Hepatocyte (in vitro differentiated cells): ENCODE measurements at regions not wholly inside any gene's neighbourhood (a gene's known extent, or its start where the extent isn't known, plus 50 kb on each side); places are given as distances from the start of the nearest gene placed in this dataset.

Source experiments
- EZH2phosphoT487 ChIP-seq: fragments of 200-600 bp; sonication (generic); IDR thresholded peaks from one replicate; pipeline ENCODE4 v1.6.1; 2018; ENCODE audit warnings: antibody characterized with exemption, mild to moderate bottlenecking, low read depth, moderate library complexity; ENCODE audit not compliant: unreplicated experiment, severe bottlenecking
- TF ChIP-seq, protein P1 (sequence below): fragments of 200-600 bp; sonication (generic); IDR thresholded peaks from 2 replicates; pipeline ENCODE4 v1.5.1; 2016; ENCODE audit warnings: antibody characterized with exemption, mild to moderate bottlenecking; ENCODE audit not compliant: poor library complexity

DNA sequence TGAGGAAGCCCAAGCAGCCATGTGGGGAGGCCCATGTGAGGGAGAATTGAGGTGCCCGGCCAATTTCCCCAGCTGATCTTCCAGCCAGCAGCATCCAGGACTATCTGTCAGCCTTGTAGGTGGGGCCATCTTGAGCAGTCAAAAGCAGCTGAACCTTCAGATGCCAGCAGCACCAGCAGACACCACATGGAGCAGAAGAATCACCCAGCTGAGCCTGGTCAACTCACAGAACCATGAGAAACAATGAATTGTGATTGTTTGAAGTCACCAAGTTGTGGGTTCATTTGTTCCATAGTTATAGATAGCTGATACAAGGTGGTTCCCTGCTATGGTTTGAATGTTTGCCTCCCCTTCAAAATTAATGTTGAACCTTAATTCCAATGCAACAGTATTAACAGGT lies 85.1 kb upstream of the ATP6AP2 start:
- TF ChIP-seq, protein P1, sequence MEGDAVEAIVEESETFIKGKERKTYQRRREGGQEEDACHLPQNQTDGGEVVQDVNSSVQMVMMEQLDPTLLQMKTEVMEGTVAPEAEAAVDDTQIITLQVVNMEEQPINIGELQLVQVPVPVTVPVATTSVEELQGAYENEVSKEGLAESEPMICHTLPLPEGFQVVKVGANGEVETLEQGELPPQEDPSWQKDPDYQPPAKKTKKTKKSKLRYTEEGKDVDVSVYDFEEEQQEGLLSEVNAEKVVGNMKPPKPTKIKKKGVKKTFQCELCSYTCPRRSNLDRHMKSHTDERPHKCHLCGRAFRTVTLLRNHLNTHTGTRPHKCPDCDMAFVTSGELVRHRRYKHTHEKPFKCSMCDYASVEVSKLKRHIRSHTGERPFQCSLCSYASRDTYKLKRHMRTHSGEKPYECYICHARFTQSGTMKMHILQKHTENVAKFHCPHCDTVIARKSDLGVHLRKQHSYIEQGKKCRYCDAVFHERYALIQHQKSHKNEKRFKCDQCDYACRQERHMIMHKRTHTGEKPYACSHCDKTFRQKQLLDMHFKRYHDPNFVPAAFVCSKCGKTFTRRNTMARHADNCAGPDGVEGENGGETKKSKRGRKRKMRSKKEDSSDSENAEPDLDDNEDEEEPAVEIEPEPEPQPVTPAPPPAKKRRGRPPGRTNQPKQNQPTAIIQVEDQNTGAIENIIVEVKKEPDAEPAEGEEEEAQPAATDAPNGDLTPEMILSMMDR = no peak
- TF ChIP-seq EZH2phosphoT487 = no peak
